Muscle of leg (tissue), 3 donors: ENCODE measurements at regions not wholly inside any gene's neighbourhood (a gene's known extent, or its start where the extent isn't known, plus 50 kb on each side); places are given as distances from the start of the nearest gene placed in this dataset.

ENCODE experiments used
- DNase-seq: peaks from one replicate; pipeline ENCODE4 v3.0.0; 2013
- H3K27ac ChIP-seq: one replicate; pipeline ENCODE4 v1.5.1; 2013; ENCODE audit warnings: mild to moderate bottlenecking, low read length, control low read depth
- H3K27me3 ChIP-seq: one replicate; pipeline ENCODE4 v1.6.1; 2013; ENCODE audit warnings: low read length; ENCODE audit not compliant: control insufficient read depth, insufficient read depth
- H3K36me3 ChIP-seq: one replicate; pipeline ENCODE4 v1.6.1; 2013; ENCODE audit warnings: low read length; ENCODE audit not compliant: control insufficient read depth, insufficient read depth
- H3K4me1 ChIP-seq: one replicate; pipeline ENCODE4 v1.6.1; 2013; ENCODE audit warnings: low read length; ENCODE audit not compliant: control insufficient read depth, insufficient read depth
- H3K4me3 ChIP-seq: one replicate; pipeline ENCODE4 v1.5.1; 2013; ENCODE audit warnings: low read length, control low read depth
- H3K9me3 ChIP-seq: replicated peaks from 2 replicates; pipeline ENCODE4 v1.6.1; 2013; ENCODE audit warnings: low read depth, low read length; ENCODE audit not compliant: control insufficient read depth
- WGBS: methylation state at CpG from one replicate; pipeline ENCODE4 v1.1.5; 2013; ENCODE audit warnings: missing lambda C conversion rate; ENCODE audit not compliant: insufficient coverage; 5-methylcytosine and 5-hydroxymethylcytosine counted together

DNA sequence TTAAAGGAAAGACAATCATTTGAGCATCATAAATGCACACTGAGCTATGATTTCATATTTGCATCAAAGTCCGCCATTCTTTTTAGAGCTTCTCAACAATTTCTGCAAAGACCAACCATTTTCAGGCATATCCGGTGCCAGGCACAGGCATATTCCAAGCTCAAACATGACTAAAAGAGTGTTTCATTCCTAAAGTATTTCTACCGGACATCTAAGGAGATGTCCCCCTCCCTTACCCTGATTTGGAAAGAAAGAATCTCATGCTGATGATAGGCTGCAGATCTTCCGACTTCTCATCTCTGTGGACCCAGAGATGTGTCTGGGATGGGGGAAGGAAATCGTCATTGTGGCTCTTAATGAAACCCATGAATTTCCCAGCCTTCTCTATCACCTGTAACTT lies 600.5 kb upstream of the MGMT start:
- Histone ChIP-seq H3K27me3 (no peaks in the 10 kb centered on the region), H3K27ac (peak overlapping the region; percentile 67), H3K4me3 (no peak overlapping the region), H3K4me1 (peaks cover 31% of the 10 kb centered on the region), H3K36me3 (no peaks in the 10 kb centered on the region), H3K9me3 (no peaks in the 10 kb centered on the region)
- WGBS, result 100% methylated on average over 1 of the region's 5 CpGs
- DNase-seq, result no peak

DNA sequence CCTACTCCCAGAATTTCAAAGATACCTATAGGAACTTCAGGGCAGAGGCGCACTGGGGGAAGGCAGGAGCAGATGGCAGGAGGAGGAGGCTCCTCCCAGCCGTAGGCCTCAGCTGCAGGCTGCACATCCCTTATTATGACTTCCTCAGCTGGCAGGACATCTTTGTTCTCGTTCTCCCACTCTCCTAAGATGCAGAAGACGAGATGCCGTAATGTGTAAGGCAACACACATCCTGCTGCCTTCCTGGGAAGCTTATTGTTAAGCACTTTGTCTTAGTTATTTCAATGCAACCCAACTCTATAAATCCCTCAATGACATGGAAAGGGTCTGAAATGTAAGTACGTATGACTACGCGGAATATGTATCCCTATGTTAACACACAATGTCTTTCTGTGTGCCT lies 599.8 kb upstream of the MGMT start:
- no peaks in the 10 kb centered on the region for H3K27me3 ChIP-seq
- no peaks in the 10 kb centered on the region for H3K9me3 ChIP-seq
- peak overlapping the region; percentile 44 for H3K27ac ChIP-seq
- no peaks in the 10 kb centered on the region for H3K36me3 ChIP-seq
- DNase-seq, result peak; percentile 56
- H3K4me3 ChIP-seq, result no peak overlapping the region
- peaks cover 31% of the 10 kb centered on the region for H3K4me1 ChIP-seq
- WGBS, result no CpG with 5 or more reads among the region's 8 CpGs

DNA sequence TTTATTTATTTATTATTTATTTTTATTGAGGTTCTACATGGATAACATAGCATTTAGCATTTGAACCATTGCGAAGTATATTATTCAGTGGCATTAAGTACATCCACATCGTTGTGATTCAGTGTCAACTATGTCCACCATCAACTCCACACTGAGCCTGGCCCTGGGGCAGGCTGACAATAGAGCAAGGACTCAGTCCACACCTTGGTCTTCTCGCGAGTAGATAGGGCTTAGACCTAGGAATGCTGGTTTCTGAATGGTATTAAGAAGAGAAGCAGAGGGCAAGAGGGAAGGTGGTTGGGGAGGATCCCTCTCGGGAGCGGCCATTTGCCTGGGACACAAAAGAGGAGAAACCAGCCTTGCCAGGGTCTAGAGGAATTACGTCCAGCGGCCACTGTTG lies 599.2 kb upstream of the MGMT start:
- Histone ChIP-seq H3K27me3 (no peaks in the 10 kb centered on the region), H3K4me1 (peaks cover 31% of the 10 kb centered on the region), H3K4me3 (no peak overlapping the region), H3K36me3 (no peaks in the 10 kb centered on the region), H3K27ac (no peak overlapping the region), H3K9me3 (no peaks in the 10 kb centered on the region)
- no peak for DNase-seq
- WGBS, result 98% methylated on average over 6 of the region's 8 CpGs

DNA sequence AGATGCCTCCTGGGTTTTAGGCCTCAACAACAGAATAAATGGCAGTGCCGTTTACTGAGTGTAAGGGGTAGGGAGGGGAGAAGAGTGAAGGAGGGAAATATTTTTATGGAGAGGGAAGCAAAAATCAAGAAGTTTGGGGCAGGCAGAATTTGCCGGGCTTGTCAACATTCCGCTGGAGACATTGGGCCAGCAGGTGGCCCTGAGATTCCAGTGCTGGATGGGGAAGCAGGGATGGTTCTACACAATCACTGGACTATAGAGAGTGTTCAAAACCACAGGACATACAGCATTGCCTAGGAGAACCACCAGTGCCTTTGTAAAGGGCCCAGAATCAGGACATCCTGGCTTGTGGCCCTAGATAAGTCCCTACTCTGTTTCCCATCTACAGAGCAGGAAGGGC lies 598.6 kb upstream of the MGMT start:
- Histone ChIP-seq H3K36me3 (no peaks in the 10 kb centered on the region), H3K27me3 (no peaks in the 10 kb centered on the region), H3K4me3 (no peak overlapping the region), H3K9me3 (no peaks in the 10 kb centered on the region), H3K27ac (no peak overlapping the region), H3K4me1 (peaks cover 31% of the 10 kb centered on the region)
- DNase-seq, result no peak
- 90% methylated on average over 3 of the region's 3 CpGs for WGBS

DNA sequence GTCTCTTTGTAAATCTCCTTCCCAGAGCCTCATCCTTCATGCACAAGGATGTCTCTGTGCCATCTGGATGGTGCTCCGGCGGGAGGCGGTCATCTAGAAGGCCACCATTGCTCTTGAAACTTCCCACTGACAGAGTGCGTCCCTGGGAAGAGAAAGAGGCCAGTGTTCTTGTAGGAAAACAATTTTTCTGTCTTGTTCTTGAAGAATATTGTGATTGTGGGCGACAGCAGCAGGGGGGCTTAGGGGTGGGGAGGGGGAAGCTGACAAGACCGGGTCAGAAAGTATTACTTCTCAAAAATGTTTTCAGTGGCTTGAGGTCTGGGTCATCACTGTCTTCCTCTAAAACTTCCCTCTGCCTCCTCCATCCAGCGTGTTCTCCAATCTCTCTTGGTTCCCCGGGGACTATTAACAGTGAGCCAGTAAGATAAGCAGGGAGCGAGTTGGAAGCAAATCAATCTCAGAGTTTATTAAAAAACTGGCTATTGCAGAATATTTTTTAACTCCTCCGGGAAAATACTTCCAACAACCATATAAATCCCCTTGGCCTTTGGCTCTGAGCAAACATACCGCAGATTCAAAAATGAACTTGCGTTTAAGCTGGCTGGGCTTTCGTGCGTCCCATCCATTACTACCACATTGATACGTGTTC lies 597.8 kb upstream of the MGMT start:
- Histone ChIP-seq H3K27ac (no peak overlapping the region), H3K36me3 (no peaks in the 10 kb centered on the region), H3K4me3 (no peak overlapping the region), H3K4me1 (peaks cover 31% of the 10 kb centered on the region), H3K27me3 (no peaks in the 10 kb centered on the region), H3K9me3 (no peaks in the 10 kb centered on the region)
- WGBS, result 40% methylated on average over 1 of the region's 15 CpGs
- peak; percentile 69 for DNase-seq

DNA sequence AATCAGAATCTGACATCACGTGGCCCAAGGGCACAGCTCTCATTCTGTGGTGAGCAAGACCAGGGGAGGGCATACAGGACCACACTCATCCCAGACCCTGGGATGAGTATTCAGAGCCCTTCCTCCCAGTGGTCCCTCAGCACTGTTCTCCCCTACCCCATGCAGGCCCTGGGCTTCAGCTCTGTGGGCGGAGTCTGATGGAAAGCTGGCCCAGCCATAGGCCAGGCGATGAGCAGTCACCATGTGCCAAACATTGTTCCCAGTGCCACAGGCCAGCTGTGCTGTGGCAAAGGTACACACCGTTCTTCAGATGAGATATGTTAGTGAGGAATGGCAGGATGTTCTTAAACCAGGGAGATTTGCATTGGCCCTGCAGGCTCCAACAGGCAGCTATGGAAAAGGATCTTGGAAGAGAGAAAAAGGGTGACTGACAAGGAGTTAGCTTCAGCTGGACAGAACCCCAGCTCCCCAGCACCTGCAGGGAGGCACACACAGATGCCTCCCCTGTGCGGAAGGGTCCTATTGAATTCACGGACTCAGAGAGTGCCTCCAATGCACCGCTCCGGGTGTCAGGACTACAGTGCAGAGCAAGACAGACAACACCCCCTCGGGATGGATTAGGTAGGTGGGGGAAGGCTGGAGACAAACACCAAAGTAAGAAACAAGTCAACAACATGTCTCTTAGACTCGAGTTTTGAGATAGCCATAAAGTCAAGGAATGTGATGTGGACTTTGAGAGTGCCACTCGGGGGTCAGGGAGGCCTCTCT lies 596.0 kb upstream of the MGMT start:
- H3K9me3 ChIP-seq, result no peaks in the 10 kb centered on the region
- H3K4me3 ChIP-seq, result no peak overlapping the region
- no peaks in the 10 kb centered on the region for H3K27me3 ChIP-seq
- no peak for DNase-seq
- 88% methylated on average over 7 of the region's 11 CpGs for whole genome bisulfite sequencing
- no peaks in the 10 kb centered on the region for H3K36me3 ChIP-seq
- H3K27ac ChIP-seq, result no peak overlapping the region
- H3K4me1 ChIP-seq, result peaks cover 23% of the 10 kb centered on the region

DNA sequence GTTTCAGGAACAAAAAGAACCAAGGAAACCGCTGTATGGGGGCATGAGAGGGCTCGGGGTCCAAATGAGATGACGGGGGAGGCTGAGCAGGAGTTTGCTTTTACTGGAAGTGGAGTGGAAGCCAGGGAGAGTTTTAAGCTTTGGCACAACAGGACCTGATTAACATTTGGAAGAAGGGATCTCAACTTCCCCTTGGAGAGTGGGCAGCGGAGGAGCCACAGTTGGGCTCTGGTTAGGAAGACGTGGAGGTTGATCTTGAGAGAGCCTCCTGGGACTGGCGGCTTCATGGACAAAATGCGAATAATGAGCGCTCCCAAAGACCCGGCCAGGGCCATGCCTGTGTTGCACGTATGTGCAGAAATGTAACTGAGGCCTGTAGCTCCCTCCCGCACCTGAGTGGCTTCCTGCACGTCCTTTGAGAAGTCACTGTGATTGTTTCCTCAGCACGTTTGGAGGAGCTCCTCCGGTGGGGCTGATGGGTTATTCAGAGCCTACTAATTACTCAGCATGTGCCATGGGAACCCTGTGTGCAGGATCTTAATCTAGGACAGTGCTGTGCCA lies 595.3 kb upstream of the MGMT start:
- Histone ChIP-seq H3K4me1 (peaks cover 23% of the 10 kb centered on the region), H3K36me3 (no peaks in the 10 kb centered on the region), H3K27ac (no peak overlapping the region), H3K9me3 (no peaks in the 10 kb centered on the region), H3K4me3 (no peak overlapping the region), H3K27me3 (no peaks in the 10 kb centered on the region)
- no peak for DNase-seq
- 88% methylated on average over 14 of the region's 14 CpGs for WGBS

DNA sequence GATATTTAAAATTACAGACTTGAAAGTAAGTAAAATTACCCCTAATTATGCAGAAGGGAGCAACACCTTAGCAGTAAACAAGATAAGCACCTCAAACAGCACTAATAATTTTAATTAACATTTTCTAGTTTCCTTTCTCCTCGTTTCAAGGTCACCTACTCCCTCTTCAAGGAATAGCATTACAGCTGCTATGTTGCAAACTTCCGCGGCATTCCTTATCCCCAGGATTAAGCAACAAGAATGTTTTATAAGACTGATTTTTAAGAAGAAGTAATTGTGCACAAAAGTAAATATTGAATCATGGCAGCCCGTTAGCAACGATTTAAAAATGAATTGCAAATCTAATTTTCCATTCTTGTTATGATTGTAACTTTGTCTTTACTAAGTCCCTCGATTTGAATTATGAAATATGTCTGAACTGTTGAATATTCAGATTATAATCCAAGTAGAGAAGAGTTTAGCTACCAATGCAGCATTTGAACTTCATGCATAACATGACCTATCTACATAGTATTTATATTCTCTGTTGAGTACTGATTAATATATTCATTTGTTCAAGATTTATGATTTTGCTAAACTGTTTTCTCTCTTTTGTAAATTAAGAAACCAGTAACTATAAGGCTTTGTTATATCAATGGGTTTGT lies 593.5 kb upstream of the MGMT start:
- Histone ChIP-seq H3K9me3 (no peaks in the 10 kb centered on the region), H3K4me1 (peaks cover 15% of the 10 kb centered on the region), H3K27me3 (no peaks in the 10 kb centered on the region), H3K27ac (no peak overlapping the region), H3K36me3 (no peaks in the 10 kb centered on the region), H3K4me3 (no peak overlapping the region)
- no peak for DNase-seq
- WGBS, result no CpG with 5 or more reads among the region's 6 CpGs

DNA sequence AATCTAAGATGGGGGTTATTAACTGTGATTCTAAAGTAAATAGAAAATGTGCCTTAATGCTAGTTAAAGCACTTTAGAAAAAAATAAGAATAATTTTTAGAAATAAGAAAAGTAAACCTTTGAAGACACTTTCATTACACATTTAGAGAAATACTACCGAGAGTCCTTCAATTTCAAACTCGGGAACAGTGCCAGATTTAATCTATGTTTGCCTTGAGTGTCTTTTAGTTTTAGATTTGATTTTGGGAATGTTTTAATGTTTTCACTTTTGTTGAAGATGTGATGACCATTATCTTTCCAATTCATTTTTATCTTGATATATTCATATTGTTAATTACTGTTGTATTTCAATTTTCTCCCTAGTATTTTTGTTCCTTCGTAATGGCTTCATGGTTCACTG lies 592.7 kb upstream of the MGMT start:
- DNase-seq, result no peak
- H3K27ac ChIP-seq, result peak overlapping the region; percentile 17
- WGBS, result no CpG with 5 or more reads among the region's 3 CpGs
- H3K9me3 ChIP-seq, result no peaks in the 10 kb centered on the region
- peaks cover 14% of the 10 kb centered on the region for H3K4me1 ChIP-seq
- no peaks in the 10 kb centered on the region for H3K36me3 ChIP-seq
- H3K4me3 ChIP-seq, result no peak overlapping the region
- H3K27me3 ChIP-seq, result no peaks in the 10 kb centered on the region

DNA sequence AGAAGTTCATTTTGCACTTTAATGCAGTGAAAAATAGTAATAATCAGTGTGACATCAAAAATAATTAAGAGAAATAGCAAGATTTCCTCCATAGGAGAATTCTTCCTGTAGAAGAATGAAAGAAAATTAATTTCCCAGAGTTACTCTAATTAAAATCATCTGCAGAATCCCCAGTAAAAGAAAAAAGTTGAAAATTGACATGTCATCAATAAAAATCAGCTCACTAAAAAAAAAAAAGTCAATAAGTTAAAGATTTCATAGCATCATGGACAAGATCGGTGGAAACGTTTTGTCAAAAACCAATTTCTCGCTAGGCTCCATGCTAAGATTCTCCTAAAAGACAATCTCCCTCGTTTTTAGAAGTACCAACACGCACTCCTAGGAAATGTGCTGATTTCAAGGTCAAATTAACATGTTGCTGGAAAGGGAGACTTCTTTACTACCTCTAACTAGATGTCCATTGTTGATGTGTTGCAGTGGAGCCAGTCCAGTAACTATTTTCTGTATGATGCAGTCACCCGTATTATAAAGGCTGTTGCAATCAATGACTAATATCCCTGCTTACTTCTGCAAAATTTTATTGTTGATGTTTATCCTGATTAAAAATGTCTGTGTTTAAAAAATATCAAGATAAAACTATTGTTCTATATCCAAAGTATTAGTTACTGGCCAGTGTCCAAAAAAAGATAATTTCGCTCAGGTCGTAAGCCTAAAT lies 591.9 kb upstream of the MGMT start:
- peak; percentile 43 for DNase-seq
- no peaks in the 10 kb centered on the region for H3K36me3 ChIP-seq
- H3K27me3 ChIP-seq, result no peaks in the 10 kb centered on the region
- no peaks in the 10 kb centered on the region for H3K9me3 ChIP-seq
- peaks cover 18% of the 10 kb centered on the region for H3K4me1 ChIP-seq
- no peak overlapping the region for H3K4me3 ChIP-seq
- no CpG with 5 or more reads among the region's 8 CpGs for WGBS
- peak overlapping the region; percentile 89 for H3K27ac ChIP-seq
